ENCODE measurements at regions not wholly inside any gene's neighbourhood (a gene's known extent, or its start where the extent isn't known, plus 50 kb on each side); places are given as distances from the start of the nearest gene placed in this dataset.

GRCh38 chr5:144886668-144887067 is 716.0 kb downstream of the KCTD16 start:
- no peaks in the 10 kb centered on the region for H3K9me3 ChIP-seq (ENCODE audit: insufficient read depth, low read depth, low read length)
- H4K20me1 ChIP-seq (ENCODE audit: insufficient read depth, low read length): no peaks in the 10 kb centered on the region
- no peaks in the 10 kb centered on the region for H3K36me3 ChIP-seq (ENCODE audit: insufficient read depth, low read length)
- no peak overlapping the region for H3K4me2 ChIP-seq (ENCODE audit: low read length)
- no peaks in the 10 kb centered on the region for H3K4me1 Mint-ChIP-seq (ENCODE audit: low read depth, unreplicated experiment)
- no peak for FAIRE-seq
- H3K27ac Mint-ChIP-seq (ENCODE audit: unreplicated experiment): no peak overlapping the region
- no peak overlapping the region for H3K4me3 ChIP-seq (ENCODE audit: insufficient read depth, low read depth, low read length)
- no peak overlapping the region for H3K9ac ChIP-seq (ENCODE audit: low read length)
- H3K79me2 ChIP-seq (ENCODE audit: insufficient read depth, low read length): no peaks in the 10 kb centered on the region
- H3K4me3 Mint-ChIP-seq (ENCODE audit: unreplicated experiment): no peak overlapping the region
- TF ChIP-seq CTCF (IDR thresholded peaks at IDR 0.05; ENCODE audit: insufficient read depth, low read depth, low read length): no peak
- no peak for TF ChIP-seq EZH2 (IDR thresholded peaks at IDR 0.05; ENCODE audit: insufficient read depth, low read length)
- peaks cover 7% of the 10 kb centered on the region for H3K9me3 Mint-ChIP-seq (ENCODE audit: unreplicated experiment)
- no peak overlapping the region for H2AFZ ChIP-seq (ENCODE audit: low read depth, low read length)
- H3K4me1 ChIP-seq (ENCODE audit: insufficient read depth, low read length): no peaks in the 10 kb centered on the region
- DNase-seq (ENCODE audit: low read depth): no peak
- no peaks in the 10 kb centered on the region for H3K36me3 Mint-ChIP-seq (ENCODE audit: low read depth, unreplicated experiment)
- no peaks in the 10 kb centered on the region for H3K27me3 ChIP-seq (ENCODE audit: insufficient read depth, low read length)
- H3K27me3 Mint-ChIP-seq (ENCODE audit: low read depth, unreplicated experiment): no peaks in the 10 kb centered on the region
- no peak overlapping the region for H3K27ac ChIP-seq (ENCODE audit: low read depth, low read length)

- DNase-seq (ENCODE audit: low read depth) (no peak), FAIRE-seq (no peak)
- no peaks in the 10 kb centered on the region for H3K9me3 ChIP-seq (ENCODE audit: insufficient read depth, low read depth, low read length)
- Mint-ChIP-seq H3K4me1 (ENCODE audit: low read depth, unreplicated experiment) (no peaks in the 10 kb centered on the region), H3K27ac (ENCODE audit: unreplicated experiment) (no peak overlapping the region), H3K36me3 (ENCODE audit: low read depth, unreplicated experiment) (no peaks in the 10 kb centered on the region), H3K4me3 (ENCODE audit: unreplicated experiment) (no peak overlapping the region), H3K27me3 (ENCODE audit: low read depth, unreplicated experiment) (no peaks in the 10 kb centered on the region), H3K9me3 (ENCODE audit: unreplicated experiment) (peaks cover 4% of the 10 kb centered on the region)
- H4K20me1 ChIP-seq (ENCODE audit: insufficient read depth, low read length): no peaks in the 10 kb centered on the region
- no peaks in the 10 kb centered on the region for H3K4me1 ChIP-seq (ENCODE audit: insufficient read depth, low read length)
- H3K9ac ChIP-seq (ENCODE audit: low read length): no peak overlapping the region
- no peak for TF ChIP-seq CTCF (IDR thresholded peaks at IDR 0.05; ENCODE audit: insufficient read depth, low read depth, low read length)
- TF ChIP-seq EZH2 (IDR thresholded peaks at IDR 0.05; ENCODE audit: insufficient read depth, low read length): no peak
- H3K79me2 ChIP-seq (ENCODE audit: insufficient read depth, low read length): no peaks in the 10 kb centered on the region
- H2AFZ ChIP-seq (ENCODE audit: low read depth, low read length): no peak overlapping the region
- H3K4me3 ChIP-seq (ENCODE audit: insufficient read depth, low read depth, low read length): no peak overlapping the region
- H3K4me2 ChIP-seq (ENCODE audit: low read length): no peak overlapping the region
- H3K36me3 ChIP-seq (ENCODE audit: insufficient read depth, low read length): no peaks in the 10 kb centered on the region
- H3K27ac ChIP-seq (ENCODE audit: low read depth, low read length): no peak overlapping the region
- no peaks in the 10 kb centered on the region for H3K27me3 ChIP-seq (ENCODE audit: insufficient read depth, low read length)
These were observed 712.1 kb downstream of the KCTD16 start for GRCh38 chr5:144882739-144883283.

DNA sequence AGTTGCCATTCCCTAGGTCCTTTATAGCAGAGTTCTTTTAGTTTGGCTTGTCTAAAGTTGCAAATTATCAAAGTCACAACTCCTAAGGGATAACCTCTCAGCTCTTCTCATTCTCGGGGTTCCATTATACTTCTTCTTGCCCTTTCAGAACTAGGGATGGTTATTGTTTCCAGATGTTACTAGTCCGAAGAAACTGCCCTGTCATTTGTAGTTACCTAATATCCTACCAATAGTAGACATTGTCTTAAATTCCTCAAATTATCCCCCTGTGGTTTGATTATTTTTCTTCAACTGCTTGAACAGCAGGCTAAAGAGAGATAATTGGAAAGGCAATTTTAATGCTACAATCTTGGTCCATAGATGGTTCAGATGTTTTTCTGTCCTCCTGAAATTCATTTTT is 709.8 kb downstream of the KCTD16 start:
- no peak for DNase-seq (ENCODE audit: low read depth)
- no peak for TF ChIP-seq EZH2 (IDR thresholded peaks at IDR 0.05; ENCODE audit: insufficient read depth, low read length)
- TF ChIP-seq CTCF (IDR thresholded peaks at IDR 0.05; ENCODE audit: insufficient read depth, low read depth, low read length): no peak
- H3K27ac Mint-ChIP-seq (ENCODE audit: unreplicated experiment): no peak overlapping the region
- H3K79me2 ChIP-seq (ENCODE audit: insufficient read depth, low read length): no peaks in the 10 kb centered on the region
- H3K9me3 Mint-ChIP-seq (ENCODE audit: unreplicated experiment): peaks cover 4% of the 10 kb centered on the region
- H3K27me3 ChIP-seq (ENCODE audit: insufficient read depth, low read length): no peaks in the 10 kb centered on the region
- no peak overlapping the region for H3K4me2 ChIP-seq (ENCODE audit: low read length)
- no peak overlapping the region for H3K27ac ChIP-seq (ENCODE audit: low read depth, low read length)
- no peaks in the 10 kb centered on the region for H3K36me3 Mint-ChIP-seq (ENCODE audit: low read depth, unreplicated experiment)
- H3K4me3 ChIP-seq (ENCODE audit: insufficient read depth, low read depth, low read length): no peak overlapping the region
- H3K9ac ChIP-seq (ENCODE audit: low read length): no peak overlapping the region
- no peaks in the 10 kb centered on the region for H3K9me3 ChIP-seq (ENCODE audit: insufficient read depth, low read depth, low read length)
- H3K4me1 Mint-ChIP-seq (ENCODE audit: low read depth, unreplicated experiment): no peaks in the 10 kb centered on the region
- no peaks in the 10 kb centered on the region for H3K4me1 ChIP-seq (ENCODE audit: insufficient read depth, low read length)
- no peaks in the 10 kb centered on the region for H4K20me1 ChIP-seq (ENCODE audit: insufficient read depth, low read length)
- no peaks in the 10 kb centered on the region for H3K27me3 Mint-ChIP-seq (ENCODE audit: low read depth, unreplicated experiment)
- FAIRE-seq: no peak
- H3K4me3 Mint-ChIP-seq (ENCODE audit: unreplicated experiment): no peak overlapping the region
- H2AFZ ChIP-seq (ENCODE audit: low read depth, low read length): no peak overlapping the region
- no peaks in the 10 kb centered on the region for H3K36me3 ChIP-seq (ENCODE audit: insufficient read depth, low read length)

Data from astrocyte (in vitro differentiated cells and primary cell).